ENCODE measurements at regions not wholly inside any gene's neighbourhood (a gene's known extent, or its start where the extent isn't known, plus 50 kb on each side); places are given as distances from the start of the nearest gene placed in this dataset.

- in situ Hi-C loops (cut with MboI; ENCODE audit: low pct_unique_long_range_greater_than_20kb in 2 of 9, low sequenced_read_pairs in 9 of 9, unreplicated experiment in 9 of 9): no loop called here
- no peak for ATAC-seq (replicated peaks in 6 of 8)
- Histone ChIP-seq H3K4me1 (replicated peaks in 1 of 2) (peaks cover under 1 to 3% of the 10 kb centered on the region in 2 donors), H3K27ac (no peak overlapping the region), H3K4me3 (no peak overlapping the region)
- 60 to 100% (median 93%) methylated on average over 1 of the region's 1 CpG; no CpG with 5 or more reads in 1 of the 10 experiments for WGBS, 10 experiments
Observed at GRCh38 chr2:12341215-12341614, 375.5 kb upstream of the TRIB2 start.

GRCh38 chr2:12341920-12342319, 374.8 kb upstream of the TRIB2 start:
- in situ Hi-C loops (cut with MboI; ENCODE audit: low pct_unique_long_range_greater_than_20kb in 2 of 9, low sequenced_read_pairs in 9 of 9, unreplicated experiment in 9 of 9): no loop called here
- peak in 3 of 8 experiments; percentile 20 to 84 (median 66) for ATAC-seq (replicated peaks in 6 of 8)
- WGBS, 10 experiments: 8 to 100% (median 73%) methylated on average over 1 to 3 of the region's 3 CpGs; no CpG with 5 or more reads in 1 of the 10 experiments

GRCh38 chr2:12343141-12343540, 373.6 kb upstream of the TRIB2 start:
- H3K4me1 ChIP-seq (replicated peaks in 1 of 2): no peaks in the 10 kb centered on the region
- WGBS, 10 experiments: 33 to 94% (median 86%) methylated on average over 1 to 5 of the region's 5 CpGs
- no peak overlapping the region for H3K27ac ChIP-seq
- no peak for ATAC-seq (replicated peaks in 6 of 8)
- no peak overlapping the region for H3K4me3 ChIP-seq
- in situ Hi-C loops (cut with MboI; ENCODE audit: low pct_unique_long_range_greater_than_20kb in 2 of 9, low sequenced_read_pairs in 9 of 9, unreplicated experiment in 9 of 9): no loop called here

More at GRCh38 chr2:12341920-12342319, 374.8 kb upstream of the TRIB2 start:
- Histone ChIP-seq H3K4me1 (replicated peaks in 1 of 2) (no peaks in the 10 kb centered on the region), H3K27ac (no peak overlapping the region), H3K4me3 (no peak overlapping the region)

- Histone ChIP-seq H3K4me1 (replicated peaks in 1 of 2) (no peaks in the 10 kb centered on the region), H3K4me3 (no peak overlapping the region), H3K27ac (no peak overlapping the region)
- peak in 3 of 8 experiments; percentile 36 to 58 (median 39) for ATAC-seq (replicated peaks in 6 of 8)
- 24 to 100% (median 75%) methylated on average over 1 to 4 of the region's 4 CpGs; no CpG with 5 or more reads in 2 of the 10 experiments for WGBS, 10 experiments
- in situ Hi-C loops (cut with MboI; ENCODE audit: low pct_unique_long_range_greater_than_20kb in 2 of 9, low sequenced_read_pairs in 9 of 9, unreplicated experiment in 9 of 9): no loop called here
Observed at GRCh38 chr2:12347066-12347493, 369.7 kb upstream of the TRIB2 start.

- ATAC-seq (replicated peaks in 6 of 8): no peak
- in situ Hi-C loops (cut with MboI; ENCODE audit: low pct_unique_long_range_greater_than_20kb in 2 of 9, low sequenced_read_pairs in 9 of 9, unreplicated experiment in 9 of 9): no loop called here
- 50 to 80% (median 66%) methylated on average over 2 to 3 of the region's 3 CpGs for WGBS, 10 experiments
- Histone ChIP-seq H3K27ac (no peak overlapping the region), H3K4me3 (no peak overlapping the region), H3K4me1 (replicated peaks in 1 of 2) (no peaks in the 10 kb centered on the region)
Observed at GRCh38 chr2:12348216-12348615, 368.5 kb upstream of the TRIB2 start.

GRCh38 chr2:12350821-12351220, 365.9 kb upstream of the TRIB2 start:
- ATAC-seq (replicated peaks in 6 of 8): peak in 1 of 8 experiments; percentile 16
- Histone ChIP-seq H3K4me3 (no peak overlapping the region), H3K4me1 (replicated peaks in 1 of 2) (no peaks in the 10 kb centered on the region), H3K27ac (no peak overlapping the region)
- WGBS, 10 experiments: 78 to 100% (median 100%) methylated on average over 1 to 4 of the region's 4 CpGs; no CpG with 5 or more reads in 1 of the 10 experiments
- in situ Hi-C loops (cut with MboI; ENCODE audit: low pct_unique_long_range_greater_than_20kb in 2 of 9, low sequenced_read_pairs in 9 of 9, unreplicated experiment in 9 of 9): no loop called here

GRCh38 chr2:12352889-12353288, 363.8 kb upstream of the TRIB2 start:
- peak in 2 of 8 experiments; percentile 71 for ATAC-seq (replicated peaks in 6 of 8)
- Histone ChIP-seq H3K4me3 (no peak overlapping the region), H3K4me1 (replicated peaks in 1 of 2) (no peaks in the 10 kb centered on the region), H3K27ac (no peak overlapping the region)
- in situ Hi-C loops (cut with MboI; ENCODE audit: low pct_unique_long_range_greater_than_20kb in 2 of 9, low sequenced_read_pairs in 9 of 9, unreplicated experiment in 9 of 9): no loop called here
- WGBS, 10 experiments: 29 to 83% (median 63%) methylated on average over 1 of the region's 1 CpG; no CpG with 5 or more reads in 5 of the 10 experiments

- WGBS, 10 experiments: 40 to 100% (median 89%) methylated on average over 1 to 4 of the region's 4 CpGs; no CpG with 5 or more reads in 1 of the 10 experiments
Observed at GRCh38 chr2:12361506-12361905, 355.2 kb upstream of the TRIB2 start.

GRCh38 chr2:12363138-12363537, 353.6 kb upstream of the TRIB2 start:
- H3K27ac ChIP-seq: no peak overlapping the region
- WGBS, 10 experiments: 68 to 100% (median 86%) methylated on average over 1 to 3 of the region's 3 CpGs; no CpG with 5 or more reads in 1 of the 10 experiments
- no peak for ATAC-seq (replicated peaks in 6 of 8)
- no peak overlapping the region for H3K4me3 ChIP-seq
- no peaks in the 10 kb centered on the region for H3K4me1 ChIP-seq (replicated peaks in 1 of 2)
- in situ Hi-C loops (cut with MboI; ENCODE audit: low pct_unique_long_range_greater_than_20kb in 2 of 9, low sequenced_read_pairs in 9 of 9, unreplicated experiment in 9 of 9): no loop called here

More at GRCh38 chr2:12361506-12361905, 355.2 kb upstream of the TRIB2 start:
- H3K4me3 ChIP-seq: no peak overlapping the region
- H3K4me1 ChIP-seq (replicated peaks in 1 of 2): no peaks in the 10 kb centered on the region
- ATAC-seq (replicated peaks in 6 of 8): no peak
- in situ Hi-C loops (cut with MboI; ENCODE audit: low pct_unique_long_range_greater_than_20kb in 2 of 9, low sequenced_read_pairs in 9 of 9, unreplicated experiment in 9 of 9): no loop called here
- no peak overlapping the region for H3K27ac ChIP-seq

- Histone ChIP-seq H3K27ac (no peak overlapping the region), H3K4me1 (replicated peaks in 1 of 2) (no peaks in the 10 kb centered on the region), H3K4me3 (no peak overlapping the region)
- peak in 1 of 8 experiments; percentile 34 for ATAC-seq (replicated peaks in 6 of 8)
- WGBS, 10 experiments: 0 to 100% (median 67%) methylated on average over 1 of the region's 1 CpG; no CpG with 5 or more reads in 3 of the 10 experiments
- in situ Hi-C loops (cut with MboI; ENCODE audit: low pct_unique_long_range_greater_than_20kb in 2 of 9, low sequenced_read_pairs in 9 of 9, unreplicated experiment in 9 of 9): no loop called here
Observed at GRCh38 chr2:12363569-12363968, 353.2 kb upstream of the TRIB2 start.

GRCh38 chr2:12369566-12369965, 347.2 kb upstream of the TRIB2 start:
- in situ Hi-C loops (cut with MboI; ENCODE audit: low pct_unique_long_range_greater_than_20kb in 2 of 9, low sequenced_read_pairs in 9 of 9, unreplicated experiment in 9 of 9): no loop called here
- Histone ChIP-seq H3K27ac (no peak overlapping the region), H3K4me3 (no peak overlapping the region), H3K4me1 (replicated peaks in 1 of 2) (no peaks in the 10 kb centered on the region)
- 88 to 100% (median 94%) methylated on average over 2 to 3 of the region's 3 CpGs for WGBS, 10 experiments
- no peak for ATAC-seq (replicated peaks in 6 of 8)

- in situ Hi-C loops (cut with MboI; ENCODE audit: low pct_unique_long_range_greater_than_20kb in 2 of 9, low sequenced_read_pairs in 9 of 9, unreplicated experiment in 9 of 9): no loop called here
- WGBS, 10 experiments: 40 to 100% (median 87%) methylated on average over 1 of the region's 1 CpG; no CpG with 5 or more reads in 3 of the 10 experiments
- no peak overlapping the region for H3K4me3 ChIP-seq
- H3K4me1 ChIP-seq (replicated peaks in 1 of 2): no peaks in the 10 kb centered on the region
- peak in 1 of 8 experiments; percentile 16 for ATAC-seq (replicated peaks in 6 of 8)
- H3K27ac ChIP-seq: no peak overlapping the region
Observed at GRCh38 chr2:12376025-12376424, 340.7 kb upstream of the TRIB2 start.

- Histone ChIP-seq H3K4me1 (replicated peaks in 1 of 2) (no peaks in the 10 kb centered on the region), H3K27ac (no peak overlapping the region), H3K4me3 (no peak overlapping the region)
- WGBS, 10 experiments: 60 to 100% (median 75%) methylated on average over 1 of the region's 1 CpG; no CpG with 5 or more reads in 1 of the 10 experiments
- in situ Hi-C loops (cut with MboI; ENCODE audit: low pct_unique_long_range_greater_than_20kb in 2 of 9, low sequenced_read_pairs in 9 of 9, unreplicated experiment in 9 of 9): no loop called here
- no peak for ATAC-seq (replicated peaks in 6 of 8)
Observed at GRCh38 chr2:12379143-12379542, 337.6 kb upstream of the TRIB2 start.

Measured in motor neuron (in vitro differentiated cells).